HG03139 (cell line): ENCODE measurements at regions not wholly inside any gene's neighbourhood (a gene's known extent, or its start where the extent isn't known, plus 50 kb on each side); places are given as distances from the start of the nearest gene placed in this dataset.

Experiments used
- ATAC-seq: cut with Tn5 transposase; IDR thresholded peaks from one replicate; pipeline ENCODE4 v1.9.1; 2021; ENCODE audit not compliant: unreplicated experiment

DNA sequence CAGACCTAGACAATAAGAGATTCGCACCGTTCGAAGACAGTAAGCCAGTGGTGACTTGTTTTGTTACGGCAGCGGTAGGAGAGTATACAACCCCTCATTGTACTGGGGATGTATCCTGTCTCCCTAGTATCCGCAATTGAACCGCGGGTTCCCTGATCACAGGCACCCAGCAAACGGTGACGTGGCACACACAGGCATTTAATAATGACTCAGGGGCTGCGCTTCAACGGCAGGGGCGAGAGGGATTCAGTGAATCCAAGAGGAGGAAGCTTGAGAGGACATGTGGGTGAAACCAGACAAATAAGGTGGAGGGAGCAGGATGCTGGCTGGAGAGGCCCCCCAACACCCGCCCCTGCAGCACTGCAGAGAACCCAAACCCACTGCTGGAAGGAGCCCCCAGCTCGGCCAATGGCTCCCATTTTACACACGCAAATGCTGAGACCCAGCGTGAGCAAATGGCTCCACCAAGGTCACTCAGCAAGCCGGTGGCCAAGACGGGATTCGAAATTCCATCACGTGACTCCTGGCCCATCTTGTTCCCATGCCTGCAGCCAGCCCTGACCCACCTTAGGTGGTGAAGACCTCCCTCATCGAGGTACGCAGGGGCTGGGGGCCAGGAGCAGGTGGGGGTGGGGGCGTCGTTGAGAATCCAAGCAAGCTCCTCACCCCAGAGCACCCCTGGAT lies 149.9 kb downstream of the SYF2 start:
- no peak for ATAC-seq

DNA sequence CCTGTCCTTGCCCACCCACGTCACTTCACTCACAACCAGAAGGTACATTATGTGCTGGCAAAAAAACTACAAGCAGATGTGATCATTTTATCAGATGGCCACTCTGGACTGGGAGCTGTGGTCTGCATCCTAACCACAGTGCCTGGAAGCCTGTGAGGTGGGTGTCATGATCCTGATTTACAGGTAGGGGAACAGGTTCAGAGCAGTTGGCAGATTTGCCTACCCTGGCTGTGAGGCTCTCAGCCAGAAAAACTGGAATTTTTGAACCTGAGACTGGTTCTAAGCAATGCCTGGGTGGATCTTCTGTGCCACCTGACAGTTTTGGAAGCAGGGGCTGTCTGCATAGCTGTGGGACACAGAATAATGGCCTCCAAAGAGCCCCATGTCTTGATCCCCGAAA lies 150.8 kb downstream of the SYF2 start:
- ATAC-seq, result no peak

DNA sequence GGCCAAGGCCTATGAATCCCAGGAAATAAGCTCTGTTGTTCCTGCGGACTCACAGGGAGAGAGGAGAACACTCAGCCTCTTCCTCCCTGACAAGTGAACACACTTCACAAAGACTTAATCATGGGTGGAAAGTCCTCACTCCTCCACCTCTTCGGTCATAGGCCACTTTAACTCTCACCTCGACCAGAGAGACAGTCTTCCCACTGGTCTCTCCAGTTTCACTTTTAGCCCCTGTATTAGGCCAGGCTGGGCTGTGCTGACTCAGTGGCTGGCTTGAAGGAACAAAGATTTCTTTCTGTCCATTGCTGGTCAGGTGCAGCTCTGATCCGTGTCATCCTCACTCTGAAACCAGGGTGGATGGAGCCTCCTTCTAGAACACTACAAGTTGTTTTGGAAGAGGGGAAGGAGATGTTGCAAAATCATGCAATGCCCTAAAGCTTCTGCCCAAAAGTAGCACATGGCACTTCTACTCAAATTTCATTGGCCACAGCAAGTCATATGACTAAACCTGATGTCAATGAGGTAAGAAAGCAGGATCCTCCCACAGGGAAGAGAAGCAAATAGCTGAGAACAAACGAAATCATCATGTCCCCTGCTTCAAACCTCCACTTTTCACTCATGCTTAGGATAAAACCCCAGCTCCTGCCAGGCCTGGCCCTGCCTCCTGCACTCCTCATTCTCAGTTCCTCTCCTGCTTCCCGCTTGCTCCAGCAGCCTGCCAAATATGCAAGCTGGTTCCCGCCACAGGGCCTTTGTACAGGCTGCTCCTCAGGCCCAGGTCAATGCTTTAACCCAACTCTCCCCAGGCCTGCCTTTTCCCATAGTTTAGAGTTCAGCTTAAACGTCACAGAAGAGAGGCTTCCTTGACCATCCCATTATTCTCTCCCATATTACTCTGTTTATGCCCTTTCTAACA lies 150.5 kb upstream of the RUNX3 start:
- ATAC-seq, result no peak

- ATAC-seq, result no peak
Measured at GRCh38 chr1:25079048-25079447, 149.0 kb upstream of the RUNX3 start.

GRCh38 chr1:25074351-25075227 lies 144.5 kb upstream of the RUNX3 start:
- ATAC-seq, result no peak

DNA sequence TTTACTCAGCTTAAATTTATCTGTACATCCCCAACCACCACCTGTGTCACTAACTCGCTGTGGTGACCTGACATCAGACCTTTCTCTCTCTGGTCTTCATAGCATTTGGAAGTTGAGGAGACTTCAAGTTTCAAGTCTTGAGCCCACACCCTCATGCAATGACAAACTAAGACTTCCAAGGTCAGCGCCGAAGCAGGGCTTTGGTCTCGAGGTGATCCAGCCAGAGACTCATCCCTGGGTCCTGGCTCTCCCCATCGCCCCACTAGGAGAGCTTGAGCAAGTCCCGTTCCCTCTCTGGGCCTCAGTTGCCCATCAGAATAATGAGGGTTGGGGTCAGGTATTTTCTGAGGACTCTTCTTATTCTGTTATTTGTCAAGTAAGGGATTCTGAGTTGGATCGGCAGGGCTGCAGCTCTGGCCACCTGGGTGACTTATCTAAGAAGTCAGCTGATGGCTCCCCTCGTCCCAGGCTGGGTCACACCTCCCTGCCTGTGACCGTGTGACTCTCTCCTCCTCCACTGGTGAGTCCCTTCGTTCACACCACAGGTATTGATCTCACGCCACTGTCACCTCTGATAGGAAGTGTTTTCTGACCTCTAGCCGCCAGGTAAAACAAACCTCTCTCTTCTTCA lies 143.7 kb upstream of the RUNX3 start:
- ATAC-seq, result no peak

DNA sequence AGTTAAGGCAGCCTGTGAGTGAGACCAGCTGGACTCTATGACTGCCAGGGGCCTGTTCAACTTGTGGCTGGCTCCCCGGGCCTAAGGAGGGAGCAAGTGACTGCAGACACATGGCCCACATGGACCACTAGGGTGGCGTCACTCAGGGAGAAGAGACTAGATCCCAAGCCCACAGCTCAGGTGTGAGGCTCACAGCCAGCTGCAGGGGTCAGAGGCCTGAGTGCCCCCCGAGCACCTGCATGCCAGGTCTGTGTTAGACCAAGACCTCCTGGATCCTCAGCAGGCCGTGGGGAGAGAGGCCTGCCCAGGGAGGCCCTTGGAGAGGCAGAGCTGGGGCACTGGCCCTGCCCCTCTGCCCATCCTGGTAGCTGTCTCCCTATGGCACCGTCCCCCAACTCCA lies 142.4 kb upstream of the RUNX3 start:
- ATAC-seq, result no peak

DNA sequence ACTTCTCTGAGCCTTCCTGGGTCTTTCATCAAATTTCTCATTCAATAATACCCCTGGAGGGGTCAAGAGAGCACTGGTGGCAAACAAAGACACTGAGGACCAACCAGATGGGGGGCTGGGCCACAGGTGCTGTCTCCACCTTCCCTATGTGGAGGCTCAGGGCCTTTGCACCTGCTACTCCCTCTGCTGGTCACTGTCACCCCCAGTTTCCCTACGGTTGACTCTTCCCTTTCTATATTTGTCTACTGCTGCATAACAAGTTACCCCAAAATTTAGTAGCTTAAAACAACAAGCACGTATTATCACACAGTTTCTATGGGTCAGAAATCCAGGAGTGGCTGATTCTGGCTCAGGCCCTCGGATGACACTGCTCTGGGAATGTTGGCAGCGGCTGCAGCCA lies 138.8 kb upstream of the RUNX3 start:
- no peak for ATAC-seq

DNA sequence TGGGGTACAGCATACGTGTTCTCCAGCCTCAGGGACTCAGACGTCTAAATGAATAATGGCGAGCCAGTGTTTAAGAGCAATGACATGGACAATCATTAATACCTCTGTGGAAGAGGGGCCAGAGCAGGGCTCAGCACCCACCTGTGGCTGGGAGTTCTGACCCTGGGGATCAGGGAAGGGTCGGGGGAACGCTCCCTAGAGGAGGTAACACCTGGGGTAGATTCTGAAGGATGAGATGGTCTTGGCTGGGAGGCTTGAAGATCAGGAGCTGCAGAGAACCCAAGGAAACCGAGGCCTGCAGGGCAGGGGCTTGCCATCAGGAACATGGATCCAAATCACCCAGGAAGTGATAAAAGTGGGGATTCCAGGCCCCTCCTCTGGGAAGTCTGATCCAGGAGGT lies 138.2 kb upstream of the RUNX3 start:
- ATAC-seq, result no peak

DNA sequence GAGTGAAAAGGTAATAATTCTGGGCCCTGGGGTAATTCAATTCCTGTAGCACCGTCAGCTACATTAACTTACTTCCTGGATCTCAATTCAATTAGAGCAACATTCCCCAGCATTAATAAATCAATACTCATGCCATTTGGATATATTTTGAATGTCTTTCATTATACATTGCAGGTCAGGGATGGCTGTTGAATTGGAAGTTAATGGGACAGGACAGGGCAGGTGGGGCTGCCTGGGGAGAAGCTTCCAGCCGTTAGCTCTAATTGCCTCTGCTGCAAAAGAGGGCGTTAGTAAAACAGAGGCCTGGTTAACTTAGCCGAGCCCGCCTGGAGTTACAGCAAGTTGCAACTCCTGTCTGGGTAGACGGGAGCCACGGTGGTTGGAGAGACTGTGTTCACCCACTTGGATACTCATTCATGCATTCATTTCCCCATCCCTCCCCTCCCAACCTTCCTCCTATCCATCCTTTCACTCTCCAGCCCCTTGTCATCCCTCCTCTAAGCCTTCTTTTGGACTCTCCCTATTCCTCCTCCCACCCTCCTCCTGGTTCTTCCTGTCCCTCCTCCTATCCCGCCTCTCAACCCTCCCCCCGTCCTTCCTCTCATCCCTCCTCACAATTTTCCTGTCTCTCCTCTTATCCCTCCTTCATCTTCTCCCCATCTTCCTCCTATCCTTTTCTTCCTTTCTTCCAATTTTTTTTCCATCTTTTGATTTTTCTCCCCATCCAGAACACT lies 137.6 kb upstream of the RUNX3 start:
- ATAC-seq, result no peak

DNA sequence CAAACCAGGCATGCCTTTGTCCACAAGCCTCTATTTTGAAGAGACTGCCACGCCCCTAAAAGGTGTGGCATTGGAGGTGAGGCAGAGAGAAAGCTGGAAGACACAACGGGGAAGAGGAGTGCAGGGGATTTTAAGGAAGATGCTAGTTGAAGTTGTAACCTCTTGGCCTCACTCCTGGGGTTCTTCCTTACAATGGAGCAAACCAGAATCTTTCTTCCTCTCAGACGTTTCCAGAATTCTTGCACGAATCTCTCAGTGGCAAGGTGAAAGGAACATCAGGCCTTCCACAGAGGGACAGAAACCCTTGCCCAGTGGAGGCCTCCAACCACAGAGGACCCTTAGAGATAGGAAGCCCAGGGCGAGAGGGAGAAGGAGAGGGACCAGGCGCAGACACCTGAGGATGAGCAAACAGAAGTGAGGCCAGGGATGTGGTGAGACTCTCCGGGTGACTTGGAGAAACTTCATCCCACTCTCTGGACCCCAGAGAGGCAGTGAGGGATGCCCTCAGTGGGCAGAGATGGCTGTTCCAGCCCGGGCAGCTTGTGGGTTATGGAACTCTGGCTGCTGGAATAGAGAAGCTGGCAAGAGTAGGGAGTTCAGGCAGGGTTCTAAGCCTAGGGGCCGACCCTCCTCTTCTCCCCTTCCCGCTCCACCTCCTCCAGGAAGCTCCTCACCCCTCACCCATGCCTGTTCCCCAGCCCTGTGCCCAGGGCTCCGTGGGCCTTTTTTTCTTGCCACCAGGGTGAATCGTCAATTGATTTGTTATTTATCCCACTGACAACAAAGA lies 136.8 kb upstream of the RUNX3 start:
- ATAC-seq, result no peak

- no peak for ATAC-seq
Measured at GRCh38 chr1:25066256-25066655, 136.2 kb upstream of the RUNX3 start.

GRCh38 chr1:25065795-25066238 lies 135.7 kb upstream of the RUNX3 start:
- no peak for ATAC-seq

- no peak for ATAC-seq
Measured at GRCh38 chr1:25065321-25065721, 135.2 kb upstream of the RUNX3 start.

- ATAC-seq, result no peak
Measured at GRCh38 chr1:25064465-25065240, 134.6 kb upstream of the RUNX3 start.

DNA sequence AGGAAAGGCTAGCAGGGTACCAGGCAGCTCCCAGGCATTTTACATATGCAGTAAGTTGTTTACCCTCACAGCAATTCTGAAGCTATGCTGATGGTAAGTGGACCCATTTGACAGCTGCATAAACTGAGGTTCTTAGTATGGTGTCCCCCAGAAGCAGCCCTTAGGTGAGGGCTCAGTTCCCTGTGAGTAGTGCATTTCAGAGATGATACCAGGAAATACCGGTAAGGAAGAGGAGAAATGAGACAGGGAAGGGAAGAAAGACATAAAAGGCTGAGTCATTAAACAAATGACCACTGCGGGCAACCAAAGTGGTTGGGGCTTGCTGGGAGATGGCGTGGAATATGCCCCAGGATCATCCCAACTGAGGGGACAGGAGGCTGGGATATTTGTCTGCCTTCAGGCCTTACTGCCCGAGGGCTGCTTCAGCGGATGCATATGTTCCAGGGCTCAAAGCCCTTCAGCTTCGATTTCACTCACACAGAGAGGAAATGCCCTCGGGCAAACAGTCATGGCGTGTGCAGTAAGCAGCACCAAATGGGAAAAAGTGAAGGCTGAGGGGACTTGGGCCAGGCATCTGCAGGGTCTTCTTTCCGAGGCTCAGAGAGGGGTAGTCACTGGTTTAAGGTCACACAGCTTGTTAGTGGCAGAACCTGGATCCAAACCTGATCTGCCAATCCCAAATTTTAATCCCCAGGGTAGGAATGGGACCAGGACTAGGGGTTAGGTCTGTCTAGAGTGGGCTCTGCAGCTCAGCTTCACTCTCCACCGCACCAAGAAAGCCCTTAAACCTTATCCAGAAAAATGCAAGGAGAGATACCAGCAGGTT lies 133.7 kb upstream of the RUNX3 start:
- ATAC-seq, result no peak

- ATAC-seq, result no peak
Measured at GRCh38 chr1:25062621-25063255, 132.7 kb upstream of the RUNX3 start.
